HL-60 (cell line): ENCODE measurements at regions not wholly inside any gene's neighbourhood (a gene's known extent, or its start where the extent isn't known, plus 50 kb on each side); places are given as distances from the start of the nearest gene placed in this dataset.

Experiments used
- DNase-seq, 2 experiments: peaks; one replicate each; pipeline ENCODE4 v3.0.0-alpha.2; 2010 to 2020; ENCODE audit warnings: low read depth in 1 of 2, low spot score in 1 of 2
- H3K27ac ChIP-seq: fragments of 250-450 bp; sonication (Bioruptor Pico); replicated peaks from 2 replicates; pipeline ENCODE4 v1.5.1; 2020; ENCODE audit warnings: mild to moderate bottlenecking, moderate library complexity
- H3K27me3 ChIP-seq: fragments of 250-450 bp; sonication (Bioruptor Pico); 2 replicates; pipeline ENCODE4 v1.5.1; 2021; ENCODE audit warnings: mild to moderate bottlenecking, moderate library complexity; ENCODE audit not compliant: insufficient read depth, poor library complexity, severe bottlenecking
- H3K4me3 ChIP-seq: replicated peaks from 2 replicates; pipeline ENCODE4 v1.5.1; 2011; ENCODE audit warnings: mild to moderate bottlenecking, control low read depth, low read length; ENCODE audit not compliant: insufficient read depth
- CTCF ChIP-seq: IDR thresholded peaks from one replicate; pipeline ENCODE4 v1.5.1; 2011; ENCODE audit warnings: low read length, control low read depth, inconsistent platforms; ENCODE audit not compliant: insufficient read depth
- GABPA ChIP-seq: IDR thresholded peaks from 2 replicates; pipeline ENCODE4 v1.6.1; 2012; ENCODE audit warnings: low read depth
- POLR2AphosphoS5 ChIP-seq: IDR thresholded peaks from 2 replicates; pipeline ENCODE4 v1.6.1; 2012; ENCODE audit warnings: low read depth
- REST ChIP-seq: IDR thresholded peaks from 2 replicates; pipeline ENCODE4 v1.6.1; 2012; ENCODE audit warnings: low read depth; ENCODE audit not compliant: insufficient replicate concordance
- SPI1 ChIP-seq: IDR thresholded peaks from 2 replicates; pipeline ENCODE4 v1.6.1; 2012; ENCODE audit warnings: low read depth, mild to moderate bottlenecking, borderline replicate concordance

DNA sequence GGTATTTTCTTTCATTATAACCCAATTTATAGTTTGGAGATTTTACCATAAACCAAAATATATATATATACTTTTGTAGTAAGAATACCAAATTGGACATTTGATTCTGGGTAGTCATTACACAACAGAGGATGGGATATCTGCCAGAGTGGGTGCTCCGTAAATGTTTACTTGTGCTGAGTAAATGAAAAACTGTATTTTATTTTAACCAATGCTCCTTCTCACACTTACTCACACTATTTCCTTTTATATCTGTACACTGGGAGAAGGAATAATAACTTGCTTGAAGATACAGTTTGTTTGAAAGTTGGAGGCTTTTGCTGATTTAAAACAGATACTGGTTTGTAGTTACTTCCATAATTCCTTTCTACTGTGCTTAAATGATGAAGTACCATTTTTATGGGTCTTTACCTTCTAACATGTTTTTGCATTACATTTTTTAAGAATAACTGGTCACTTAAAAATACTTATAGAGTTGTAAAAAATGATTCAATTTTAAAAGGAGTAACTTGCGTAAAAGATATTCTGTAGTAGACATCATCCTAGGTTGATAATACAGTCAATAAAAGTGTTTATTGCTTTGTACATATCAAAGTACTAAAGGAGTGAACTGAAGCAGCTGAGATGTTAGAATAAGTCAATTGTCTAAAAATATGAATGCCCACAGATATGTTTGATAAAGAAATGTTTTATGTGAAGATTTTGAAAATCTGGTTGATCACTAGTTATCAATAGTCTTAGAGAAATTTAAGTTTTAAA, 411.7 kb downstream of the UTRN start:
- H3K27ac ChIP-seq, result no peak overlapping the region
- H3K4me3 ChIP-seq, result no peak overlapping the region
- no peaks in the 10 kb centered on the region for H3K27me3 ChIP-seq
- TF ChIP-seq POLR2AphosphoS5 (no peak), CTCF (no peak), SPI1 (no peak), REST (no peak), GABPA (no peak)
- DNase-seq, result no peak

DNA sequence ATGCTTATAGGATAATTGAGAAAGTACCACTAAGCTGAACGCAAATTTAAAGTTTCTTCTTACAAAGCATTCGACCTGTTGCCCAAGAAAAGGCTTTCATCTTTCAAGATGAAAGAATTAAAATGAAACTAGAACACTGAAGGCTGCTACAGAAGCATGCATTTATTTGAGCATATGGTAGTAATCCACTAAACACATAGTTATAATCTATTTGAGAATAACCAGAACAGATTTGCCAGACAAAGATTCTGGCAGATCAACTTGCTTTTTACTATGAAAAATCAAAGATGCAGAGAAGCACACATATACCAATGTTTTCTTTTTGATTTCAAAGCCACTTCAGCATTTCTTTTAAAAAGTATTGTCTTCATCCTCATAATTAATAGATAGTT, 412.2 kb downstream of the UTRN start:
- TF ChIP-seq SPI1 (no peak), POLR2AphosphoS5 (no peak), GABPA (no peak), CTCF (no peak), REST (no peak)
- DNase-seq, result no peak
- no peak overlapping the region for H3K27ac ChIP-seq
- H3K4me3 ChIP-seq, result no peak overlapping the region
- no peaks in the 10 kb centered on the region for H3K27me3 ChIP-seq

DNA sequence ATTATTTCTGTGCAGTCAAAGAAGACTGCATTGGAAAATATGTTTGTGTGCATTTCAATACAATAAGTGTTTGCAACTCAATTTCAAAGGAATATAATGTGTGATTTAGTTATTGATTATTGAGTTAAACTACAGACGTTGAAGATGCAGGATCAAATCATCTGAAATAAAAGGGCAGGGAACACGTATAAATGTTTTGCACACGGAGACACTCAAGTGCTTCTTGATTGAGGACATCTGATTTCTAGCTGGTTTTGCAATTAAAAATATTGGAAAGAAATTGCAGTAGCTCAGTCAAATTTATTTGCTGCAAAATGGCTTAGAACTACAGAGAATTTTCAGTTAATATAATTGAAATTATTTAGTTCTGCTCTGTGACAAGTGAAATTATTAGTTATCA, 412.7 kb downstream of the UTRN start:
- H3K4me3 ChIP-seq, result no peak overlapping the region
- no peak for DNase-seq
- H3K27me3 ChIP-seq, result no peaks in the 10 kb centered on the region
- TF ChIP-seq GABPA, result no peak
- no peak for TF ChIP-seq SPI1
- TF ChIP-seq REST, result no peak
- TF ChIP-seq CTCF, result no peak
- no peak for TF ChIP-seq POLR2AphosphoS5
- H3K27ac ChIP-seq, result no peak overlapping the region
